ENCODE measurements at regions not wholly inside any gene's neighbourhood (a gene's known extent, or its start where the extent isn't known, plus 50 kb on each side); places are given as distances from the start of the nearest gene placed in this dataset.

GRCh38 chr5:30894811-30895210 lies 298.7 kb upstream of the CDH6 start:
- TF ChIP-seq CTCF (IDR thresholded peaks at IDR 0.05) = no peak
- DNase-seq (no peak), ATAC-seq (no peak)
- Histone ChIP-seq H3K27me3 (ENCODE audit: low read depth) (no peaks in the 10 kb centered on the region), H3K36me3 (no peaks in the 10 kb centered on the region), H3K4me1 (no peaks in the 10 kb centered on the region), H3K4me3 (no peak overlapping the region), H3K27ac (no peak overlapping the region), H3K9me3 (no peaks in the 10 kb centered on the region)
- intact Hi-C loops (cut with DNase I) = no loop called here

DNA sequence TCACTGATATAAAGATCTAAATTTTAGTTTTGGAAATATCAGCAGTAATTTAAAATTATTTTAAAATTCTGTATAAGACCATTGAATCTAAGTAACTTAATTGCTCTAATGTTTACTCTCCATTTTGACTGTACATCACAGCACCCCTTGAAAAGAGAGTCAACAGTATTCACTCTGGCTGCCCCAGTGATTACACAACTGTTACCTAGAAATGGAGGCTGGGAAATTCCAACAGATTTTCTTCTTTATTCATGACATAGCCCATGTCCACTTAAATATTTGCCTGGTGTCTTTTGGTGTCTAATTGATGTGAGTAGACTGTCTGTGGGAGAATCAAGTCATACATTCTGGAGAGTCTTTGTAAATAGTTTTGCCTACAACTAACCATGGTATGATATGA lies 301.8 kb upstream of the CDH6 start:
- H3K4me3 ChIP-seq = no peak overlapping the region
- ATAC-seq (no peak), DNase-seq (no peak)
- H3K9me3 ChIP-seq = no peaks in the 10 kb centered on the region
- H3K4me1 ChIP-seq = no peaks in the 10 kb centered on the region
- no peak for TF ChIP-seq CTCF (IDR thresholded peaks at IDR 0.05)
- no peaks in the 10 kb centered on the region for H3K27me3 ChIP-seq (ENCODE audit: low read depth)
- H3K27ac ChIP-seq = no peak overlapping the region
- no peaks in the 10 kb centered on the region for H3K36me3 ChIP-seq
- intact Hi-C loops (cut with DNase I) = no loop called here

- H3K4me3 ChIP-seq = no peak overlapping the region
- ATAC-seq (no peak), DNase-seq (no peak)
- H3K27me3 ChIP-seq (ENCODE audit: low read depth) = no peaks in the 10 kb centered on the region
- TF ChIP-seq CTCF (IDR thresholded peaks at IDR 0.05) = no peak
- H3K9me3 ChIP-seq = no peaks in the 10 kb centered on the region
- no peaks in the 10 kb centered on the region for H3K4me1 ChIP-seq
- no peaks in the 10 kb centered on the region for H3K36me3 ChIP-seq
- intact Hi-C loops (cut with DNase I) = no loop called here
- H3K27ac ChIP-seq = no peak overlapping the region
These were observed 303.1 kb upstream of the CDH6 start for GRCh38 chr5:30890377-30890776.

DNA sequence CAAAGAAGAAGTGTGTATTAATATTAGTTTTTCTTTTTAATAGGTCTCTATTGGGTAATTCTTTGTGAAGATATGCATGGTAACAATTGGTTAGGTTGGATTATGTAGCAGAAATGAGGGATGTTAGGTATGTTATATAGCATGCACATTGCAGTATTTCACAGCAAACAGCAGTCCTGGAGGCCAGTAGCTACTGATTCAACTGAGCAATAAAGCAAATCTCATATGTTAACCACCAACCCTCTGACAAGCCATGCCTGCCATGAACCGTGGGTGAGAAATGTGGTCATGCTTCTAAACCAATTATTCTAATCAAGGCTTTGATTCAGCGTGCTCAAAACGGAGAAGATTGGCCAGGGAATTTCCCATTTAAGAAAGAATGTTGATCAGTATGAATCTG lies 313.0 kb upstream of the CDH6 start:
- H3K36me3 ChIP-seq = no peaks in the 10 kb centered on the region
- intact Hi-C loops (cut with DNase I) = no loop called here
- H3K4me1 ChIP-seq = no peaks in the 10 kb centered on the region
- no peak for TF ChIP-seq CTCF (IDR thresholded peaks at IDR 0.05)
- no peak overlapping the region for H3K4me3 ChIP-seq
- no peaks in the 10 kb centered on the region for H3K9me3 ChIP-seq
- H3K27ac ChIP-seq = no peak overlapping the region
- no peak for ATAC-seq
- H3K27me3 ChIP-seq (ENCODE audit: low read depth) = no peaks in the 10 kb centered on the region
- no peak for DNase-seq

DNA sequence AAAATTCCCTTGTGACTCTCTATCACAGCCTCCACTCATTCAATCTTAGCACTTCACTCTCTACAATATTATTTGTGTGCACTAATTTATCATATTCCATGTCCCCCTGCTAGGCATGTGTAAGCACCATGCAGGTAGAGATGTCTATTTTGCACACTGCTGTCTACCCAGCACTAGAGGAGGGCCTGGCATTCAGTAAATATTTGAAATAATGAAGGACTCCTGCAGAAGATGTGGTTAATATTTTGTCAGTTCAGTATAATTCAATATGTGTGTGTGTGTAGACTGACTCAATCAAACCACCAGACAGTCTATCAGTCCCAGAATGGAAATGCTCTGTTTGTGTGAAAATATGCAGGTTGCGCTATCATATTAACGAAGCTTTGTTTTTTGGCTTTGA lies 313.6 kb upstream of the CDH6 start:
- Histone ChIP-seq H3K4me3 (no peak overlapping the region), H3K4me1 (no peaks in the 10 kb centered on the region), H3K36me3 (no peaks in the 10 kb centered on the region), H3K27me3 (ENCODE audit: low read depth) (no peaks in the 10 kb centered on the region), H3K9me3 (no peaks in the 10 kb centered on the region), H3K27ac (no peak overlapping the region)
- DNase-seq (no peak), ATAC-seq (no peak)
- TF ChIP-seq CTCF (IDR thresholded peaks at IDR 0.05) = no peak
- intact Hi-C loops (cut with DNase I) = no loop called here

DNA sequence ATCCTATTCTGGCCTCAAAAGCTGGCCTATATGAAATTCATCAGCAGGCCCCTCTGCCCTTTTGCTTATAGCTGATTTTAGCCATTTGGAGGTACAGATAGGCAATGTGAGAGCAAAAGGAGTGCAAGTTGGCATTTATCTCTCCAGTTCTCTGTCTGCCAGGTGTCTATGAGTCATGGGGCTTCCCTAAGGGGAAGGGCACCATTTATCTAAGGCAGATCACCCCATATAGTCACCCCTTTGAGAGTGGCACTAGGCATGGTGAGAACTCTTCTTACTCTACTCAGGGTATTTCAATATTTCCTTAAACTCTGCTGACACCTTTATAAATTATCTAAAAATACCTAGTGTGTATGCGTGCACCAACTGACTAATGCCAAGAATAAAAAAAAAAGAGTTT lies 314.7 kb upstream of the CDH6 start:
- DNase-seq (no peak), ATAC-seq (no peak)
- H3K9me3 ChIP-seq = no peaks in the 10 kb centered on the region
- H3K4me1 ChIP-seq = no peaks in the 10 kb centered on the region
- intact Hi-C loops (cut with DNase I) = no loop called here
- no peaks in the 10 kb centered on the region for H3K27me3 ChIP-seq (ENCODE audit: low read depth)
- H3K36me3 ChIP-seq = no peaks in the 10 kb centered on the region
- TF ChIP-seq CTCF (IDR thresholded peaks at IDR 0.05) = no peak
- H3K27ac ChIP-seq = no peak overlapping the region
- H3K4me3 ChIP-seq = no peak overlapping the region
